WTC11 (cell line): ENCODE measurements at regions not wholly inside any gene's neighbourhood (a gene's known extent, or its start where the extent isn't known, plus 50 kb on each side); places are given as distances from the start of the nearest gene placed in this dataset.

ENCODE experiments used
- ATAC-seq: fragments of 200-7000 bp; cut with Tn5 transposase; 2 replicates; pipeline ENCODE4 v1.10.0; 2021; ENCODE audit warnings: mild to moderate bottlenecking, moderate library complexity
- CTCF ChIA-PET: fragments of 300-600 bp; sonication (Branson Sonifier 250); formaldehyde crosslinking; loops from one replicate; lab custom pipeline; 2021; ENCODE audit warnings: antibody characterized with exemption; lab: Charles Lee
- POLR2A ChIA-PET: fragments of 350-600 bp; sonication (Branson Sonifier 250); formaldehyde crosslinking; loops from one replicate; lab custom pipeline; 2021; ENCODE audit warnings: antibody characterized with exemption; lab: Charles Lee
- DNase-seq: peaks from one replicate; pipeline ENCODE4 v3.0.0; 2021; ENCODE audit warnings: low spot score
- H3K27ac Mint-ChIP-seq: 2 replicates; pipeline ENCODE4 v1.8.0; 2021; ENCODE audit warnings: mixed read lengths
- H3K27me3 Mint-ChIP-seq: 2 replicates; pipeline ENCODE4 v1.8.0; 2021; ENCODE audit warnings: low read depth, mild to moderate bottlenecking, moderate library complexity, mixed read lengths
- H3K36me3 Mint-ChIP-seq: 2 replicates; pipeline ENCODE4 v1.8.0; 2021; ENCODE audit warnings: mixed read lengths
- H3K4me1 Mint-ChIP-seq: 2 replicates; pipeline ENCODE4 v1.8.0; 2022; ENCODE audit warnings: mixed read lengths
- H3K4me3 Mint-ChIP-seq: 2 replicates; pipeline ENCODE4 v1.8.0; 2021; ENCODE audit warnings: mild to moderate bottlenecking, moderate library complexity, mixed read lengths
- H3K9me3 Mint-ChIP-seq: 2 replicates; pipeline ENCODE4 v1.8.0; 2021; ENCODE audit warnings: mixed read lengths
- ATF2 ChIP-seq: sonication (generic); formaldehyde crosslinking; IDR thresholded peaks from 2 replicates; pipeline ENCODE4 v1.8.1; 2022; ENCODE audit warnings: low read depth, missing genetic modification reagents, borderline replicate concordance
- CREB1 ChIP-seq: sonication (generic); formaldehyde crosslinking; IDR thresholded peaks from 2 replicates; pipeline ENCODE4 v1.8.0; 2023; ENCODE audit warnings: mild to moderate bottlenecking, missing genetic modification reagents
- E2F1 ChIP-seq: sonication (generic); formaldehyde crosslinking; IDR thresholded peaks from 2 replicates; pipeline ENCODE4 v1.8.0; 2022; ENCODE audit warnings: mild to moderate bottlenecking, missing genetic modification reagents
- RORB ChIP-seq: fragments of 250-450 bp; sonication (Bioruptor Pico); IDR thresholded peaks from 2 replicates; pipeline ENCODE4 v1.9.0; 2021; ENCODE audit warnings: mild to moderate bottlenecking
- USF2 ChIP-seq: sonication (generic); formaldehyde crosslinking; IDR thresholded peaks from 2 replicates; pipeline ENCODE4 v1.8.1; 2023; ENCODE audit warnings: mild to moderate bottlenecking, missing genetic modification reagents, moderate library complexity
- ZBTB21 ChIP-seq: sonication (generic); formaldehyde crosslinking; IDR thresholded peaks from 2 replicates; pipeline ENCODE4 v1.8.1; 2023; ENCODE audit warnings: mild to moderate bottlenecking, missing genetic modification reagents, borderline replicate concordance
- ZNF219 ChIP-seq: sonication (generic); formaldehyde crosslinking; IDR thresholded peaks from 2 replicates; pipeline ENCODE4 v1.8.0; 2023; ENCODE audit warnings: missing genetic modification reagents, mild to moderate bottlenecking, borderline replicate concordance
- ZNF263 ChIP-seq: sonication (generic); formaldehyde crosslinking; IDR thresholded peaks from 2 replicates; pipeline ENCODE4 v1.8.1; 2022; ENCODE audit warnings: low read depth, mild to moderate bottlenecking, moderate library complexity, missing genetic modification reagents
- TF ChIP-seq, protein P1 (sequence below): sonication (generic); formaldehyde crosslinking; IDR thresholded peaks from 2 replicates; pipeline ENCODE4 v1.8.1; 2022; ENCODE audit warnings: low read depth, mild to moderate bottlenecking, moderate library complexity, missing genetic modification reagents, borderline replicate concordance
- TF ChIP-seq, protein P2 (sequence below): fragments of 250-450 bp; sonication (Bioruptor Pico); IDR thresholded peaks from 2 replicates; pipeline ENCODE4 v1.9.0; 2021; ENCODE audit warnings: mild to moderate bottlenecking
- TF ChIP-seq, protein P3 (sequence below): fragments of 250-450 bp; sonication (Bioruptor Pico); IDR thresholded peaks from 2 replicates; pipeline ENCODE4 v1.9.0; 2021; ENCODE audit warnings: mild to moderate bottlenecking, borderline replicate concordance
- TF ChIP-seq, protein P4 (sequence below): sonication (generic); formaldehyde crosslinking; IDR thresholded peaks from 2 replicates; pipeline ENCODE4 v1.8.1; 2023; ENCODE audit warnings: mild to moderate bottlenecking, missing genetic modification reagents, moderate library complexity

DNA sequence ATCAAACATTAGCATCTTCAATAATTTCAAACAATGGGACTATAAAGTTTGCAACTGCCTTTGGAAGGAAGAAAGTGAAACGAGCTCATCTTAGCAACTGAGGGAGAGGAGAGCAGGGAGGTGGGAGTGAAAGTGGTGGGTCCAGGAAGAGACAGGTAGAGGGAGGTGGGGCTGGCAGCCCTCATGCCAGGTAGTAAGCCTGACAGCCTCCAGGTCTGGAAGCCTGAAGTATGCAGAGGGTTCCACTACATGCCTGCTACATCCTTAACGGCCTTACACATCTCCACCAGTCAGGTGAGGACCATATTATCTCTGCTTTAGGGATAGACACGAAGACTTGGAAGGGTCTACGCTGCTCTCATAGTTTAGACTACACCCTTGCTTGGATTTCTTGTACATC lies 201.1 kb upstream of the TWIST2 start:
- no peak for TF ChIP-seq USF2
- TF ChIP-seq, protein P1, sequence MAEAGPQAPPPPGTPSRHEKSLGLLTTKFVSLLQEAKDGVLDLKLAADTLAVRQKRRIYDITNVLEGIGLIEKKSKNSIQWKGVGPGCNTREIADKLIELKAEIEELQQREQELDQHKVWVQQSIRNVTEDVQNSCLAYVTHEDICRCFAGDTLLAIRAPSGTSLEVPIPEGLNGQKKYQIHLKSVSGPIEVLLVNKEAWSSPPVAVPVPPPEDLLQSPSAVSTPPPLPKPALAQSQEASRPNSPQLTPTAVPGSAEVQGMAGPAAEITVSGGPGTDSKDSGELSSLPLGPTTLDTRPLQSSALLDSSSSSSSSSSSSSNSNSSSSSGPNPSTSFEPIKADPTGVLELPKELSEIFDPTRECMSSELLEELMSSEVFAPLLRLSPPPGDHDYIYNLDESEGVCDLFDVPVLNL (CRISPR knock-in tag): no peak
- Mint-ChIP-seq H3K27me3 (no peaks in the 10 kb centered on the region; the same call in 1 of the 2 replicates), H3K36me3 (0 out of 2 replicates have a peak, but pooled peaks cover 2% of the 10 kb centered on the region), H3K9me3 (peaks cover 16% of the 10 kb centered on the region), H3K27ac (no peak overlapping the region), H3K4me3 (no peak overlapping the region), H3K4me1 (no peaks in the 10 kb centered on the region)
- ChIA-PET POLR2A (no interaction called here), CTCF (no interaction called here)
- DNase-seq (no peak), ATAC-seq (no peak)

DNA sequence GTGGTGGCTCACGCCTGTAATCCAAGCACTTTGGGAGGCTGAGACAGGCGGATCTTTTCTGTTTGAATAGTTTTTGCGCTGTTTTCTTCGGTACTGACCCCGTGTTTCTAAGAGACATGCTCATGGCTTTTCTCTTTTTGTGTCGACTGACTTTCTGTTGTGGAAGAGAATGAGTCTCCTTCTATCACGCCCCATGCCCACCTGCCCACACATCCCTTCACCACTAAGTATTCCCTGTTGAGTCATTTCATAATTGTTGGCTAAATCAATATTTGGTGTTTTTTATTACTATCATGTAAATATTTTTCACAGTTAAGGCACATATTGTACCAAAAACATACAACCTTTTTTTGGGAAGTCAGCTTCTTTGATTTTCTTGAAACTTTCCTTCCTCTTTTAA lies 198.8 kb upstream of the TWIST2 start:
- Mint-ChIP-seq H3K9me3 (peaks cover 22% of the 10 kb centered on the region), H3K36me3 (0 out of 2 replicates have a peak, but pooled peaks cover 2% of the 10 kb centered on the region), H3K27ac (no peak overlapping the region), H3K27me3 (no peaks in the 10 kb centered on the region; the same call in 1 of the 2 replicates), H3K4me1 (no peaks in the 10 kb centered on the region), H3K4me3 (no peak overlapping the region)
- ATAC-seq: no peak
- ChIA-PET POLR2A (no interaction called here), CTCF (no interaction called here)
- no peak for DNase-seq
- TF ChIP-seq, protein P2, sequence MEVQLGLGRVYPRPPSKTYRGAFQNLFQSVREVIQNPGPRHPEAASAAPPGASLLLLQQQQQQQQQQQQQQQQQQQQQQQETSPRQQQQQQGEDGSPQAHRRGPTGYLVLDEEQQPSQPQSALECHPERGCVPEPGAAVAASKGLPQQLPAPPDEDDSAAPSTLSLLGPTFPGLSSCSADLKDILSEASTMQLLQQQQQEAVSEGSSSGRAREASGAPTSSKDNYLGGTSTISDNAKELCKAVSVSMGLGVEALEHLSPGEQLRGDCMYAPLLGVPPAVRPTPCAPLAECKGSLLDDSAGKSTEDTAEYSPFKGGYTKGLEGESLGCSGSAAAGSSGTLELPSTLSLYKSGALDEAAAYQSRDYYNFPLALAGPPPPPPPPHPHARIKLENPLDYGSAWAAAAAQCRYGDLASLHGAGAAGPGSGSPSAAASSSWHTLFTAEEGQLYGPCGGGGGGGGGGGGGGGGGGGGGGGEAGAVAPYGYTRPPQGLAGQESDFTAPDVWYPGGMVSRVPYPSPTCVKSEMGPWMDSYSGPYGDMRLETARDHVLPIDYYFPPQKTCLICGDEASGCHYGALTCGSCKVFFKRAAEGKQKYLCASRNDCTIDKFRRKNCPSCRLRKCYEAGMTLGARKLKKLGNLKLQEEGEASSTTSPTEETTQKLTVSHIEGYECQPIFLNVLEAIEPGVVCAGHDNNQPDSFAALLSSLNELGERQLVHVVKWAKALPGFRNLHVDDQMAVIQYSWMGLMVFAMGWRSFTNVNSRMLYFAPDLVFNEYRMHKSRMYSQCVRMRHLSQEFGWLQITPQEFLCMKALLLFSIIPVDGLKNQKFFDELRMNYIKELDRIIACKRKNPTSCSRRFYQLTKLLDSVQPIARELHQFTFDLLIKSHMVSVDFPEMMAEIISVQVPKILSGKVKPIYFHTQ: no peak
- no peak for TF ChIP-seq ATF2 (CRISPR knock-in tag)
- no peak for TF ChIP-seq ZBTB21
- no peak for TF ChIP-seq ZNF219 (CRISPR knock-in tag)

DNA sequence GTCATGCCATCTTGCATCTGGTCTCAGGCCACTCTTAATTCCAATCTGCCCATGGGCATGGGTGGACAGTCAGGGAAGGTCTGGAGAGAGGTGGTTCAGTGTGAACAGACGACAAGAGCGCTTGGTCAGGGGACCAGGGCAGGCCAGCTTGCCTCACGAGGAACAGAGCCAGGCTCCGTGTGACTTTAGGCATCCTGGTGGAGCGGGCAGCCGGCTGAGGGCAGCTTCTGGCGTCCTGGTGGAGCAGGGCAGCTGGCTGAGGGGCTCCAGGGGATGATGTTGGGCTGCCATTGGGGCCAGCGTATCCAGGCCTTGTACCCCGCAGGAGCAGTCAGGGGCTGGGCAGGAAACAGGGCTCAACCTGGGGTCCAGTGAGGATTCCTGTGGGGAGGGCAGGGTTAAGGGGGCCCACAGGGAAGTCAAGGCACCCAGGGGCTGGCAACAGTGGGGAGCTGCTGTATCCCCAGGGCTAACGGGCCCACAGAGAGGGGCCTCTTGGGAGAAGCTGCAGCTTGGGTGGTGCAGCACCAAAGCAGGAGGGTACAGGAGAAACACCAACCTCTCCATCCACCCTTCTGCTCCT lies 197.9 kb upstream of the TWIST2 start:
- Mint-ChIP-seq H3K27me3 (no peaks in the 10 kb centered on the region; the same call in 1 of the 2 replicates), H3K36me3 (0 out of 2 replicates have a peak, but pooled peaks cover 2% of the 10 kb centered on the region), H3K4me3 (no peak overlapping the region), H3K27ac (no peak overlapping the region), H3K9me3 (peaks cover 22% of the 10 kb centered on the region), H3K4me1 (no peaks in the 10 kb centered on the region)
- CTCF ChIA-PET: no interaction called here
- no peak for ATAC-seq
- DNase-seq: no peak
- POLR2A ChIA-PET: no interaction called here
- TF ChIP-seq ZNF263 (CRISPR knock-in tag) (no peak), CREB1 (CRISPR knock-in tag) (no peak), RORB (CRISPR knock-in tag) (no peak), E2F1 (no peak), ATF2 (CRISPR knock-in tag) (no peak)
- TF ChIP-seq, protein P3, sequence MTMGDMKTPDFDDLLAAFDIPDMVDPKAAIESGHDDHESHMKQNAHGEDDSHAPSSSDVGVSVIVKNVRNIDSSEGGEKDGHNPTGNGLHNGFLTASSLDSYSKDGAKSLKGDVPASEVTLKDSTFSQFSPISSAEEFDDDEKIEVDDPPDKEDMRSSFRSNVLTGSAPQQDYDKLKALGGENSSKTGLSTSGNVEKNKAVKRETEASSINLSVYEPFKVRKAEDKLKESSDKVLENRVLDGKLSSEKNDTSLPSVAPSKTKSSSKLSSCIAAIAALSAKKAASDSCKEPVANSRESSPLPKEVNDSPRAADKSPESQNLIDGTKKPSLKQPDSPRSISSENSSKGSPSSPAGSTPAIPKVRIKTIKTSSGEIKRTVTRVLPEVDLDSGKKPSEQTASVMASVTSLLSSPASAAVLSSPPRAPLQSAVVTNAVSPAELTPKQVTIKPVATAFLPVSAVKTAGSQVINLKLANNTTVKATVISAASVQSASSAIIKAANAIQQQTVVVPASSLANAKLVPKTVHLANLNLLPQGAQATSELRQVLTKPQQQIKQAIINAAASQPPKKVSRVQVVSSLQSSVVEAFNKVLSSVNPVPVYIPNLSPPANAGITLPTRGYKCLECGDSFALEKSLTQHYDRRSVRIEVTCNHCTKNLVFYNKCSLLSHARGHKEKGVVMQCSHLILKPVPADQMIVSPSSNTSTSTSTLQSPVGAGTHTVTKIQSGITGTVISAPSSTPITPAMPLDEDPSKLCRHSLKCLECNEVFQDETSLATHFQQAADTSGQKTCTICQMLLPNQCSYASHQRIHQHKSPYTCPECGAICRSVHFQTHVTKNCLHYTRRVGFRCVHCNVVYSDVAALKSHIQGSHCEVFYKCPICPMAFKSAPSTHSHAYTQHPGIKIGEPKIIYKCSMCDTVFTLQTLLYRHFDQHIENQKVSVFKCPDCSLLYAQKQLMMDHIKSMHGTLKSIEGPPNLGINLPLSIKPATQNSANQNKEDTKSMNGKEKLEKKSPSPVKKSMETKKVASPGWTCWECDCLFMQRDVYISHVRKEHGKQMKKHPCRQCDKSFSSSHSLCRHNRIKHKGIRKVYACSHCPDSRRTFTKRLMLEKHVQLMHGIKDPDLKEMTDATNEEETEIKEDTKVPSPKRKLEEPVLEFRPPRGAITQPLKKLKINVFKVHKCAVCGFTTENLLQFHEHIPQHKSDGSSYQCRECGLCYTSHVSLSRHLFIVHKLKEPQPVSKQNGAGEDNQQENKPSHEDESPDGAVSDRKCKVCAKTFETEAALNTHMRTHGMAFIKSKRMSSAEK (CRISPR knock-in tag): no peak
- TF ChIP-seq, protein P4, sequence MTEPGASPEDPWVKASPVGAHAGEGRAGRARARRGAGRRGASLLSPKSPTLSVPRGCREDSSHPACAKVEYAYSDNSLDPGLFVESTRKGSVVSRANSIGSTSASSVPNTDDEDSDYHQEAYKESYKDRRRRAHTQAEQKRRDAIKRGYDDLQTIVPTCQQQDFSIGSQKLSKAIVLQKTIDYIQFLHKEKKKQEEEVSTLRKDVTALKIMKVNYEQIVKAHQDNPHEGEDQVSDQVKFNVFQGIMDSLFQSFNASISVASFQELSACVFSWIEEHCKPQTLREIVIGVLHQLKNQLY (CRISPR knock-in tag): no peak
